Stomach (tissue), 8 donors: ENCODE measurements at regions not wholly inside any gene's neighbourhood (a gene's known extent, or its start where the extent isn't known, plus 50 kb on each side); places are given as distances from the start of the nearest gene placed in this dataset.

Experiments
- DNase-seq, 2 donors: peaks; one replicate each; pipeline versions ENCODE4 v3.0.0 to v3.0.0-alpha.2; 2013 to 2019
- H3K27ac ChIP-seq, 5 donors: fragments of 200-600 bp in 4 of 5; sonication (generic) in 4 of 5; one replicate each; pipeline ENCODE4 v1.5.1; 2013 to 2019; ENCODE audit warnings: mild to moderate bottlenecking in 1 of 5, moderate library complexity in 1 of 5
- H3K27me3 ChIP-seq, 3 donors: fragments of 200-600 bp; sonication (generic); one replicate each; pipeline ENCODE4 v1.5.1; 2017 to 2019; ENCODE audit warnings: mixed run types in 1 of 3
- H3K36me3 ChIP-seq, 4 donors: fragments of 200-600 bp; sonication (generic); 1 replicate in 3 of 4; 2 replicates in 1 of 4; pipeline ENCODE4 v1.5.1; 2016 to 2019
- H3K4me1 ChIP-seq, 4 donors: fragments of 200-600 bp; sonication (generic); one replicate each; pipeline ENCODE4 v1.5.1; 2016 to 2019
- H3K4me3 ChIP-seq, 4 donors: fragments of 200-600 bp; sonication (generic) in 3 of 4; one replicate each; pipeline ENCODE4 v1.5.1; 2016 to 2019; ENCODE audit warnings: mild to moderate bottlenecking in 1 of 4
- H3K9me3 ChIP-seq, 4 donors: fragments of 200-600 bp; sonication (generic); one replicate each; pipeline ENCODE4 v1.5.1; 2016 to 2019
- CTCF ChIP-seq, 7 experiments: fragments of 450-650 bp in 4 of 7; fragments of 200-600 bp in 3 of 7; sonication (generic) in 3 of 7; IDR thresholded peaks; one replicate each; pipeline ENCODE4 v1.5.1; 2016 to 2019; ENCODE audit warnings: antibody characterized with exemption in 7 of 7, control low read depth in 2 of 7, mild to moderate bottlenecking in 1 of 7
- EP300 ChIP-seq: sonication (generic); formaldehyde crosslinking; IDR thresholded peaks from one replicate; pipeline ENCODE4 v1.6.1; 2017; ENCODE audit warnings: antibody characterized with exemption
- POLR2A ChIP-seq, 4 donors: fragments of 450-650 bp; IDR thresholded peaks; one replicate each; pipeline ENCODE4 v1.6.1; 2016; ENCODE audit warnings: antibody characterized with exemption in 4 of 4, control low read depth in 2 of 4, mild to moderate bottlenecking in 1 of 4, moderate library complexity in 1 of 4
- POLR2AphosphoS5 ChIP-seq, 3 donors: sonication (generic); formaldehyde crosslinking; IDR thresholded peaks; one replicate each; pipeline ENCODE4 v1.6.1; 2016; ENCODE audit warnings: antibody characterized with exemption in 3 of 3
- WGBS, 5 donors: extraction: QIAGEN DNeasy Blood & Tissue Kit in 3 of 5; methylation state at CpG; one replicate each; pipeline versions ENCODE4 v1.1.5 to v1.1.7; 2013 to 2018; 5-methylcytosine and 5-hydroxymethylcytosine counted together
- intact Hi-C: fragments of 100-400 bp; cut with DNase I; formaldehyde crosslinking; loops from one replicate; pipeline ENCODE4 v1.15.1; 2023; ENCODE audit warnings: low total_unique reads
- donor health status: healthy with polysubstance abuse.
- donor health status: Bipolar disorder and iron deficiency.
- donor health status: healthy.

GRCh38 chr4:53712408-53713020, 121.2 kb upstream of the LNX1 start:
- WGBS, 5 donors: 30 to 55% (median 40%) methylated on average over 8 of the region's 8 CpGs
- no peaks in the 10 kb centered on the region for H3K27me3 ChIP-seq
- no peaks in the 10 kb centered on the region for H3K9me3 ChIP-seq
- DNase-seq: peak; percentile 28 to 43
- H3K27ac ChIP-seq: no peak overlapping the region
- TF ChIP-seq EP300 (no peak), CTCF (IDR thresholded peaks at IDR 0.05) (no peak), POLR2A (IDR thresholded peaks at IDR 0.05) (no peak), POLR2AphosphoS5 (IDR thresholded peaks at IDR 0.05) (no peak)
- no peaks in the 10 kb centered on the region for H3K36me3 ChIP-seq
- H3K4me3 ChIP-seq: no peak overlapping the region
- intact Hi-C loops: no loop called here
- peaks cover 0 to 3% (median 0%) of the 10 kb centered on the region in 4 donors for H3K4me1 ChIP-seq

- intact Hi-C loops: no loop called here
- Histone ChIP-seq H3K27ac (no peak overlapping the region), H3K4me3 (no peak overlapping the region), H3K9me3 (no peaks in the 10 kb centered on the region), H3K4me1 (peaks cover 0 to 3% (median 0%) of the 10 kb centered on the region in 4 donors), H3K27me3 (no peaks in the 10 kb centered on the region), H3K36me3 (no peaks in the 10 kb centered on the region)
- TF ChIP-seq POLR2A (IDR thresholded peaks at IDR 0.05) (no peak), CTCF (IDR thresholded peaks at IDR 0.05) (no peak), POLR2AphosphoS5 (IDR thresholded peaks at IDR 0.05) (no peak), EP300 (no peak)
- 52 to 73% (median 65%) methylated on average over 2 of the region's 2 CpGs for WGBS, 5 donors
- DNase-seq: no peak
These were observed 120.6 kb upstream of the LNX1 start for GRCh38 chr4:53711926-53712325.

GRCh38 chr4:53709693-53710092, 118.4 kb upstream of the LNX1 start:
- Histone ChIP-seq H3K27me3 (no peaks in the 10 kb centered on the region), H3K9me3 (no peaks in the 10 kb centered on the region), H3K27ac (no peak overlapping the region), H3K36me3 (no peaks in the 10 kb centered on the region), H3K4me3 (no peak overlapping the region), H3K4me1 (peaks cover 0 to 8% (median 3%) of the 10 kb centered on the region in 4 donors)
- intact Hi-C loops: no loop called here
- no peak for DNase-seq
- TF ChIP-seq CTCF (IDR thresholded peaks at IDR 0.05): no peak
- no peak for TF ChIP-seq POLR2AphosphoS5 (IDR thresholded peaks at IDR 0.05)
- no peak for TF ChIP-seq POLR2A (IDR thresholded peaks at IDR 0.05)
- no peak for TF ChIP-seq EP300
- WGBS, 5 donors: 75 to 94% (median 83%) methylated on average over 1 of the region's 1 CpG

GRCh38 chr4:53707491-53707890, 116.2 kb upstream of the LNX1 start:
- TF ChIP-seq CTCF (IDR thresholded peaks at IDR 0.05): no peak
- no peak for TF ChIP-seq EP300
- no peak for TF ChIP-seq POLR2AphosphoS5 (IDR thresholded peaks at IDR 0.05)
- TF ChIP-seq POLR2A (IDR thresholded peaks at IDR 0.05): no peak
- Histone ChIP-seq H3K4me1 (peaks cover 9 to 22% (median 15%) of the 10 kb centered on the region in 4 donors), H3K36me3 (no peaks in the 10 kb centered on the region), H3K27ac (no peak overlapping the region), H3K27me3 (no peaks in the 10 kb centered on the region), H3K9me3 (no peaks in the 10 kb centered on the region), H3K4me3 (no peak overlapping the region)
- intact Hi-C loops: no loop called here
- no peak for DNase-seq
- 85 to 93% (median 90%) methylated on average over 2 of the region's 2 CpGs for WGBS, 5 donors
